ENCODE measurements at regions not wholly inside any gene's neighbourhood (a gene's known extent, or its start where the extent isn't known, plus 50 kb on each side); places are given as distances from the start of the nearest gene placed in this dataset.

DNA sequence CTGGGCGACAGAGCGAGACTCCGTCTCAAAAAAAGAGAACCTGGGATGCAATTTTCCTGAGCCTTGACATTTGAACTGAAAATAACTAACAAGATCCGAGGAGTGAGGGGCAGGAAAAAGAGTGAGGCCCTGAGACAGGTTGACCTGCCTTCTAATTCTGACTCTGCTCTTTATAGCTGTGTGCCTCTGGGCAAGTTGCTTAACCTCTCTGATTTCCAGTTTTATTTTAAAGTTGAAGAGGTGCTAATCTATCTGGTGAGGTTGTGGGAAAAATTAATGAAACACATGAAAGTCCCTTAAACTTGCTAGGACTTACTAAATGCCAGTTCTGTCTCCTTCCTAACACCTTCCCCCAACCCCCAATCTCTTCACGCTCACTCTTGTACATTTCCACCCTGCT, 108.4 kb upstream of the MGAT5 start:
- TF ChIP-seq, protein P1, sequence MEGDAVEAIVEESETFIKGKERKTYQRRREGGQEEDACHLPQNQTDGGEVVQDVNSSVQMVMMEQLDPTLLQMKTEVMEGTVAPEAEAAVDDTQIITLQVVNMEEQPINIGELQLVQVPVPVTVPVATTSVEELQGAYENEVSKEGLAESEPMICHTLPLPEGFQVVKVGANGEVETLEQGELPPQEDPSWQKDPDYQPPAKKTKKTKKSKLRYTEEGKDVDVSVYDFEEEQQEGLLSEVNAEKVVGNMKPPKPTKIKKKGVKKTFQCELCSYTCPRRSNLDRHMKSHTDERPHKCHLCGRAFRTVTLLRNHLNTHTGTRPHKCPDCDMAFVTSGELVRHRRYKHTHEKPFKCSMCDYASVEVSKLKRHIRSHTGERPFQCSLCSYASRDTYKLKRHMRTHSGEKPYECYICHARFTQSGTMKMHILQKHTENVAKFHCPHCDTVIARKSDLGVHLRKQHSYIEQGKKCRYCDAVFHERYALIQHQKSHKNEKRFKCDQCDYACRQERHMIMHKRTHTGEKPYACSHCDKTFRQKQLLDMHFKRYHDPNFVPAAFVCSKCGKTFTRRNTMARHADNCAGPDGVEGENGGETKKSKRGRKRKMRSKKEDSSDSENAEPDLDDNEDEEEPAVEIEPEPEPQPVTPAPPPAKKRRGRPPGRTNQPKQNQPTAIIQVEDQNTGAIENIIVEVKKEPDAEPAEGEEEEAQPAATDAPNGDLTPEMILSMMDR (conservative IDR thresholded peaks at IDR 0.05; ENCODE audit: low read length) = no peak
- no peak for TF ChIP-seq EZH2phosphoT487 (IDR thresholded peaks at IDR 0.05; ENCODE audit: borderline replicate concordance)

All from Loucy (cell line).